NK-92 treated with Interleukin-12 subunit alpha and Interleukin-12 subunit beta, amount 100 ng/mL, for 24 hours (cell line): ENCODE measurements at regions not wholly inside any gene's neighbourhood (a gene's known extent, or its start where the extent isn't known, plus 50 kb on each side); places are given as distances from the start of the nearest gene placed in this dataset.
A peak's percentile ranks its signal among the peaks of the same experiment; 100 is the strongest.

Source experiments
- DNase-seq: peaks from one replicate; lab custom pipeline; 2025; lab: John Stamatoyannopoulos, UW

- DNase-seq: no peak
These were observed 104.4 kb downstream of the BTBD3 start for GRCh38 chr20:12022126-12022525.

GRCh38 chr20:12023194-12023795, 105.6 kb downstream of the BTBD3 start:
- no peak for DNase-seq

GRCh38 chr20:12028771-12029170, 111.1 kb downstream of the BTBD3 start:
- no peak for DNase-seq

- DNase-seq: no peak
These were observed 112.8 kb downstream of the BTBD3 start for GRCh38 chr20:12030470-12030869.

GRCh38 chr20:12036142-12036541, 118.4 kb downstream of the BTBD3 start:
- DNase-seq: no peak

GRCh38 chr20:12037521-12037920, 119.8 kb downstream of the BTBD3 start:
- no peak for DNase-seq

GRCh38 chr20:12040261-12040660, 122.6 kb downstream of the BTBD3 start:
- DNase-seq: no peak

- no peak for DNase-seq
These were observed 127.3 kb downstream of the BTBD3 start for GRCh38 chr20:12044969-12045368.

GRCh38 chr20:12047838-12048432, 130.2 kb downstream of the BTBD3 start:
- DNase-seq: no peak

GRCh38 chr20:12049125-12049524, 131.4 kb downstream of the BTBD3 start:
- no peak for DNase-seq

GRCh38 chr20:12051206-12052163, 133.8 kb downstream of the BTBD3 start:
- DNase-seq: no peak

GRCh38 chr20:12053353-12053752, 135.7 kb downstream of the BTBD3 start:
- DNase-seq: peak; percentile 47

GRCh38 chr20:12054556-12054955, 136.9 kb downstream of the BTBD3 start:
- no peak for DNase-seq

GRCh38 chr20:12055161-12055560, 137.5 kb downstream of the BTBD3 start:
- no peak for DNase-seq

GRCh38 chr20:12056839-12057238, 139.1 kb downstream of the BTBD3 start:
- DNase-seq: no peak

GRCh38 chr20:12057778-12058177, 140.1 kb downstream of the BTBD3 start:
- DNase-seq: no peak

- no peak for DNase-seq
These were observed 140.5 kb downstream of the BTBD3 start for GRCh38 chr20:12058216-12058615.

- DNase-seq: no peak
These were observed 143.8 kb downstream of the BTBD3 start for GRCh38 chr20:12061466-12061865.

GRCh38 chr20:12063106-12063684, 145.5 kb downstream of the BTBD3 start:
- no peak for DNase-seq

- no peak for DNase-seq
These were observed 146.8 kb downstream of the BTBD3 start for GRCh38 chr20:12064540-12064939.

GRCh38 chr20:12067686-12068085, 150.0 kb downstream of the BTBD3 start:
- DNase-seq: no peak

GRCh38 chr20:12068121-12068520, 150.4 kb downstream of the BTBD3 start:
- DNase-seq: no peak

GRCh38 chr20:12069181-12069580, 151.5 kb downstream of the BTBD3 start:
- DNase-seq: no peak
